SK-N-SH (cell line): ENCODE measurements at regions not wholly inside any gene's neighbourhood (a gene's known extent, or its start where the extent isn't known, plus 50 kb on each side); places are given as distances from the start of the nearest gene placed in this dataset.

ENCODE experiments used
- CTCF ChIA-PET: fragments of 300-600, 350-600 bp; formaldehyde crosslinking; extraction: SDS; loops from one replicate; lab custom pipeline; 2021; lab: Yijun Ruan, JAX
- POLR2A ChIA-PET: fragments of 350-600 bp; sonication (Branson Sonifier 250); formaldehyde crosslinking; extraction: SDS; loops from one replicate; lab custom pipeline; 2020; ENCODE audit warnings: antibody characterized with exemption, inconsistent platforms; lab: Yijun Ruan, JAX
- DNase-seq: peaks from one replicate; pipeline ENCODE4 v3.0.0; 2012
- H2AFZ ChIP-seq: fragments of 200-600 bp; sonication (generic); 2 replicates; pipeline ENCODE4 v1.8.1; 2016; ENCODE audit warnings: antibody characterized with exemption, mild to moderate bottlenecking, low read depth
- H3F3A ChIP-seq: fragments of 200-600 bp; sonication (generic); replicated peaks from 2 replicates; pipeline ENCODE3; 2016; ENCODE audit warnings: antibody characterized with exemption, mild to moderate bottlenecking; ENCODE audit not compliant: insufficient read depth
- H3K27ac ChIP-seq, 2 experiments: fragments of 200-500 bp in 1 of 2; fragments of 200-600 bp in 1 of 2; sonication (Bioruptor generic) in 1 of 2; sonication (generic), shearing (Covaris generic) in 1 of 2; 2 replicates each; pipeline versions ENCODE4 v1.5.1 to v1.6.1; 2014 to 2016; ENCODE audit warnings: low read depth in 2 of 2, inconsistent platforms in 1 of 2, low read length in 1 of 2, mild to moderate bottlenecking in 1 of 2, mixed read lengths in 1 of 2
- H3K27me3 ChIP-seq: fragments of 200-600 bp; sonication (generic), shearing (Covaris generic); 2 replicates; pipeline ENCODE4 v1.6.1; 2016; ENCODE audit warnings: mixed run types; ENCODE audit not compliant: insufficient read depth
- H3K36me3 ChIP-seq, 2 experiments: fragments of 200-500 bp in 1 of 2; fragments of 200-600 bp in 1 of 2; sonication (Bioruptor generic) in 1 of 2; sonication (generic) in 1 of 2; replicated peaks in 1 of 2; 2 replicates each; pipeline versions ENCODE3 to v1.5.1; 2014 to 2016; ENCODE audit warnings: low read length in 1 of 2, mild to moderate bottlenecking in 1 of 2; ENCODE audit not compliant: insufficient read depth in 2 of 2, control insufficient read depth in 1 of 2
- H3K4me1 ChIP-seq, 2 experiments: fragments of 200-500 bp in 1 of 2; fragments of 200-600 bp in 1 of 2; sonication (Bioruptor generic) in 1 of 2; sonication (generic), shearing (Covaris generic) in 1 of 2; 2 replicates each; pipeline versions ENCODE4 v1.5.1 to v1.6.1; 2014 to 2016; ENCODE audit warnings: low read depth in 1 of 2, low read length in 1 of 2, mixed run types in 1 of 2; ENCODE audit not compliant: insufficient read depth in 2 of 2, control insufficient read depth in 1 of 2
- H3K4me2 ChIP-seq: fragments of 200-600 bp; sonication (generic), shearing (Covaris generic); 2 replicates; pipeline ENCODE4 v1.6.1; 2017; ENCODE audit warnings: mixed run types
- H3K4me3 ChIP-seq, 2 experiments: fragments of 200-500 bp in 1 of 2; fragments of 200-600 bp in 1 of 2; sonication (Bioruptor generic) in 1 of 2; sonication (generic), shearing (Covaris generic) in 1 of 2; 2 replicates each; pipeline versions ENCODE4 v1.5.1 to v1.8.1; 2014 to 2016; ENCODE audit warnings: low read depth in 2 of 2, inconsistent platforms in 1 of 2, low read length in 1 of 2, mild to moderate bottlenecking in 1 of 2, mixed read lengths in 1 of 2, moderate library complexity in 1 of 2
- H3K79me2 ChIP-seq: fragments of 200-600 bp; sonication (generic); 2 replicates; pipeline ENCODE4 v1.8.1; 2017; ENCODE audit warnings: mild to moderate bottlenecking; ENCODE audit not compliant: insufficient read depth
- H3K9ac ChIP-seq: fragments of 200-600 bp; sonication (generic); 2 replicates; pipeline ENCODE4 v1.6.1; 2017; ENCODE audit warnings: mixed run types
- H3K9me2 ChIP-seq: fragments of 200-600 bp; sonication (generic); 2 replicates; pipeline ENCODE4 v1.6.1; 2017; ENCODE audit warnings: mixed run types
- H3K9me3 ChIP-seq: fragments of 200-600 bp; sonication (generic); 2 replicates; pipeline ENCODE4 v1.6.1; 2017; ENCODE audit warnings: mixed run types, mild to moderate bottlenecking, moderate library complexity
- H4K20me1 ChIP-seq: fragments of 200-600 bp; sonication (generic); 2 replicates; pipeline ENCODE4 v1.6.1; 2017; ENCODE audit warnings: mild to moderate bottlenecking, mixed run types; ENCODE audit not compliant: insufficient read depth
- EP300 ChIP-seq, 2 experiments: IDR thresholded peaks; 2 replicates each; pipeline versions ENCODE4 v1.4.0 to v1.6.1; 2012; ENCODE audit warnings: borderline replicate concordance in 1 of 2, low read depth in 1 of 2, low read length in 1 of 2
- GABPA ChIP-seq: IDR thresholded peaks from 2 replicates; pipeline ENCODE4 v1.4.0; 2012; ENCODE audit warnings: low read depth, mild to moderate bottlenecking
- GATA2 ChIP-seq: sonication (generic); formaldehyde crosslinking; IDR thresholded peaks from 2 replicates; pipeline ENCODE4 v1.5.0; 2020; ENCODE audit warnings: mild to moderate bottlenecking, missing genetic modification reagents
- IRF3 ChIP-seq: fragments of 150-350 bp; IDR thresholded peaks from 2 replicates; pipeline ENCODE4 v1.6.1; 2016; ENCODE audit warnings: mild to moderate bottlenecking, low read depth, low read length
- JUND ChIP-seq: IDR thresholded peaks from 2 replicates; pipeline ENCODE4 v1.4.0; 2012
- MEF2A ChIP-seq: IDR thresholded peaks from 2 replicates; pipeline ENCODE4 v1.4.0; 2012; ENCODE audit warnings: low read depth, borderline replicate concordance
- MXI1 ChIP-seq: IDR thresholded peaks from 2 replicates; pipeline ENCODE4 v1.6.1; 2012; ENCODE audit warnings: mild to moderate bottlenecking, low read depth, low read length, improper control_type of control experiment
- NFIC ChIP-seq: IDR thresholded peaks from 2 replicates; pipeline ENCODE4 v1.4.0; 2012; ENCODE audit warnings: borderline replicate concordance
- RAD21 ChIP-seq: IDR thresholded peaks from 2 replicates; pipeline ENCODE4 v1.6.1; 2012; ENCODE audit warnings: mild to moderate bottlenecking, low read length
- REST ChIP-seq: IDR thresholded peaks from 2 replicates; pipeline ENCODE4 v1.6.1; 2012; ENCODE audit warnings: mild to moderate bottlenecking, low read depth, low read length, moderate library complexity
- RFX5 ChIP-seq: IDR thresholded peaks from 2 replicates; pipeline ENCODE4 v1.6.1; 2012; ENCODE audit warnings: mild to moderate bottlenecking, improper control_type of control experiment, low read length
- TAF1 ChIP-seq: IDR thresholded peaks from 2 replicates; pipeline ENCODE4 v1.6.1; 2012; ENCODE audit warnings: low read depth, mild to moderate bottlenecking, low read length, moderate library complexity, borderline replicate concordance
- TEAD4 ChIP-seq: IDR thresholded peaks from 2 replicates; pipeline ENCODE4 v1.4.0; 2012; ENCODE audit warnings: mild to moderate bottlenecking, borderline replicate concordance; ENCODE audit not compliant: insufficient read depth
- USF1 ChIP-seq: IDR thresholded peaks from 2 replicates; pipeline ENCODE4 v1.4.0; 2012; ENCODE audit warnings: low read depth, borderline replicate concordance
- TF ChIP-seq, protein P1 (sequence below): IDR thresholded peaks from 2 replicates; pipeline ENCODE4 v1.4.0; 2012; ENCODE audit warnings: low read depth
- TF ChIP-seq, protein P2 (sequence below): IDR thresholded peaks from 2 replicates; pipeline ENCODE4; 2012

DNA sequence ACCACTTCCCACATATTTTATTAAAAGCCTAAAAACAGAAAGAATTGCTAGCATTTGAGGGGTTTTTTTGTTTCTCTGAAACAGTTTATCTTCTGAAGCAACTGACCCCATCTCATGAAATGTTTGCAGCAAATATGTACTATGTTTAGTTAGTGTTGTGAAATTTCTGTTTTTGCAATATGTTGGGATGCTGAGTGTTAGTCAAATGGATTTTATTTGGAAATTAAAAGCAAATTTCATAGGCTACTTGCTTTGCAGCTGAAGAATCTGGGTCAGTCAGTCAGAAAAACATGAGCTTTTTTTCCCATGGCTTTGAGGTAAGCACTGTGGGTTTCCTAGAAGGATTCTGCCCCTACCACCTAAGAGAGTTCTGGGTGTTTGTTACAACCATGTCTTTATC lies 184.9 kb upstream of the DKK2 start:
- H3K27me3 ChIP-seq, result no peaks in the 10 kb centered on the region
- H3F3A ChIP-seq, result no peaks in the 10 kb centered on the region
- no peaks in the 10 kb centered on the region for H4K20me1 ChIP-seq
- no peak overlapping the region for H2AFZ ChIP-seq
- no peak overlapping the region for H3K27ac ChIP-seq
- H3K4me3 ChIP-seq, result no peak overlapping the region
- H3K4me2 ChIP-seq, result no peak overlapping the region
- CTCF ChIA-PET, result no interaction called here
- H3K4me1 ChIP-seq, result no peaks in the 10 kb centered on the region
- no peak overlapping the region for H3K9ac ChIP-seq
- H3K79me2 ChIP-seq, result no peaks in the 10 kb centered on the region
- no peak for DNase-seq
- POLR2A ChIA-PET, result no interaction called here
- no peaks in the 10 kb centered on the region for H3K9me2 ChIP-seq
- TF ChIP-seq JUND (no peak), IRF3 (no peak), GABPA (no peak), MEF2A (no peak), USF1 (no peak), GATA2 (CRISPR knock-in tag) (no peak), EP300 (IDR thresholded peaks at IDR 0.05; ENCODE audit: borderline replicate concordance in 1 of 2, low read depth in 1 of 2, low read length in 1 of 2) (no peak), TEAD4 (no peak), NFIC (no peak), RFX5 (no peak), TAF1 (no peak), RAD21 (no peak), REST (no peak), MXI1 (no peak)
- TF ChIP-seq, protein P1, sequence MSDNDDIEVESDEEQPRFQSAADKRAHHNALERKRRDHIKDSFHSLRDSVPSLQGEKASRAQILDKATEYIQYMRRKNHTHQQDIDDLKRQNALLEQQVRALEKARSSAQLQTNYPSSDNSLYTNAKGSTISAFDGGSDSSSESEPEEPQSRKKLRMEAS, result no peak
- TF ChIP-seq, protein P2, sequence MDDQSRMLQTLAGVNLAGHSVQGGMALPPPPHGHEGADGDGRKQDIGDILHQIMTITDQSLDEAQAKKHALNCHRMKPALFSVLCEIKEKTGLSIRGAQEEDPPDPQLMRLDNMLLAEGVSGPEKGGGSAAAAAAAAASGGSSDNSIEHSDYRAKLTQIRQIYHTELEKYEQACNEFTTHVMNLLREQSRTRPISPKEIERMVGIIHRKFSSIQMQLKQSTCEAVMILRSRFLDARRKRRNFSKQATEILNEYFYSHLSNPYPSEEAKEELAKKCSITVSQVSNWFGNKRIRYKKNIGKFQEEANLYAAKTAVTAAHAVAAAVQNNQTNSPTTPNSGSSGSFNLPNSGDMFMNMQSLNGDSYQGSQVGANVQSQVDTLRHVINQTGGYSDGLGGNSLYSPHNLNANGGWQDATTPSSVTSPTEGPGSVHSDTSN, result no peak
- H3K36me3 ChIP-seq, result no peaks in the 10 kb centered on the region
- no peaks in the 10 kb centered on the region for H3K9me3 ChIP-seq
